Neural crest cell (in vitro differentiated cells): ENCODE measurements at regions not wholly inside any gene's neighbourhood (a gene's known extent, or its start where the extent isn't known, plus 50 kb on each side); places are given as distances from the start of the nearest gene placed in this dataset.
"Not testable (repeated sequence)": the region's sequence is repeated elsewhere in the genome, so short reads cannot be mapped to it uniquely, and the experiment has no call there.

Source experiments
- DNase-seq: peaks from one replicate; pipeline ENCODE4 v3.0.0; 2021; ENCODE audit warnings: low read depth, mixed read lengths, low spot score
- H3K27ac Mint-ChIP-seq: one replicate; pipeline ENCODE4 v1.8.0; 2021; ENCODE audit warnings: mild to moderate bottlenecking, mixed read lengths; ENCODE audit not compliant: unreplicated experiment
- H3K27me3 Mint-ChIP-seq: 2 replicates; pipeline ENCODE4 v1.8.0; 2021; ENCODE audit warnings: low read depth, mild to moderate bottlenecking, mixed read lengths
- H3K36me3 Mint-ChIP-seq: 2 replicates; pipeline ENCODE4 v1.8.0; 2021; ENCODE audit warnings: low read depth, mild to moderate bottlenecking, mixed read lengths
- H3K4me1 Mint-ChIP-seq: 2 replicates; pipeline ENCODE4 v1.8.0; 2021; ENCODE audit warnings: mixed read lengths
- H3K4me3 Mint-ChIP-seq: one replicate; pipeline ENCODE4 v1.8.0; 2021; ENCODE audit warnings: mild to moderate bottlenecking, mixed read lengths
- H3K9me3 Mint-ChIP-seq: 2 replicates; pipeline ENCODE4 v1.8.0; 2021; ENCODE audit warnings: mixed read lengths

GRCh38 chr21:5154641-5154982 is 5366.8 kb upstream of the TPTE start:
- not testable (repeated sequence) for H3K4me3 Mint-ChIP-seq, H3K4me1 Mint-ChIP-seq, H3K9me3 Mint-ChIP-seq, H3K27ac Mint-ChIP-seq, H3K27me3 Mint-ChIP-seq, H3K36me3 Mint-ChIP-seq
- peak; percentile 80 for DNase-seq

GRCh38 chr21:5162693-5163574 is 5358.4 kb upstream of the TPTE start:
- H3K4me3 Mint-ChIP-seq, H3K36me3 Mint-ChIP-seq, H3K4me1 Mint-ChIP-seq, DNase-seq, H3K27me3 Mint-ChIP-seq, H3K9me3 Mint-ChIP-seq, H3K27ac Mint-ChIP-seq: not testable (repeated sequence)

DNA sequence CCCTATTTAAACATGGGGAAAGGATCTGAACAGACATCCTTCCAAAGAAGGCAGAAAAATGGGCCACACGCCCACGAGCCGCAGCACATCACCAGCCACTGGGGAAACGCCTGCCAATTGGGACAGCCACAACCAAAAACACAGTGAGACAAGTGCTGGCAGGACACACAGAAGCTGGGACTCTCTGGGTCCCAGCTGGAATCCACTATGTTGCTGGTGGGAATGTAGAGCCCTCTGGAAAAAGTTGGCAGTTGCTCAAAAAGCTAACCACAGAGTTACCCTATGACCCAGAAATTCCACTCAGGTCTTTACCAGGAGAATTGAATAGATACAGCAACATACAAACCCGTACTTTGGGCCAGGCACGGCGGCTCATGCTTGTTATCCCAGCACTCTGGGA is 5355.6 kb upstream of the TPTE start:
- H3K9me3 Mint-ChIP-seq, H3K36me3 Mint-ChIP-seq, H3K27ac Mint-ChIP-seq, H3K27me3 Mint-ChIP-seq, DNase-seq, H3K4me1 Mint-ChIP-seq, H3K4me3 Mint-ChIP-seq: not testable (repeated sequence)
